ENCODE measurements at regions not wholly inside any gene's neighbourhood (a gene's known extent, or its start where the extent isn't known, plus 50 kb on each side); places are given as distances from the start of the nearest gene placed in this dataset.

DNA sequence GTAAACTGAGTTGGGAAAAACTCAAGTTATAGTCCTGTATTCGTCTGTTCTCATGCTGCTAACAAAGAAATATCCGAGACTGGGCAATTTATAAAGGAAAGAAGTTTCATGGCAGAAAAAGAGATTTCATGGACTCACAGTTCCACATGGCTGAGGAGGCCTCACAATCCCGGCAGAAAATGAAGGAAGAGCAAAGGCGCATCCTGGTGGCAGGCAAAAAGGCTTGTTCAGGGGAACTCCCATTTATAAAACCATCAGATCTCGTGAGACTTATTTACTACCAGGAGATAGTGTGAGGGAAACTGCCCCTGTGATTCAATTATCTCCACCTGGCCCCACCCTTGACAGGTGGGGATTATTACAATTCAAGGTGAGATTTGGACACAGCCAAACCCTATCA lies 292.6 kb upstream of the SYT1 start:
- no peak for TF ChIP-seq POLR2A (IDR thresholded peaks at IDR 0.05)
- TF ChIP-seq, protein P1, sequence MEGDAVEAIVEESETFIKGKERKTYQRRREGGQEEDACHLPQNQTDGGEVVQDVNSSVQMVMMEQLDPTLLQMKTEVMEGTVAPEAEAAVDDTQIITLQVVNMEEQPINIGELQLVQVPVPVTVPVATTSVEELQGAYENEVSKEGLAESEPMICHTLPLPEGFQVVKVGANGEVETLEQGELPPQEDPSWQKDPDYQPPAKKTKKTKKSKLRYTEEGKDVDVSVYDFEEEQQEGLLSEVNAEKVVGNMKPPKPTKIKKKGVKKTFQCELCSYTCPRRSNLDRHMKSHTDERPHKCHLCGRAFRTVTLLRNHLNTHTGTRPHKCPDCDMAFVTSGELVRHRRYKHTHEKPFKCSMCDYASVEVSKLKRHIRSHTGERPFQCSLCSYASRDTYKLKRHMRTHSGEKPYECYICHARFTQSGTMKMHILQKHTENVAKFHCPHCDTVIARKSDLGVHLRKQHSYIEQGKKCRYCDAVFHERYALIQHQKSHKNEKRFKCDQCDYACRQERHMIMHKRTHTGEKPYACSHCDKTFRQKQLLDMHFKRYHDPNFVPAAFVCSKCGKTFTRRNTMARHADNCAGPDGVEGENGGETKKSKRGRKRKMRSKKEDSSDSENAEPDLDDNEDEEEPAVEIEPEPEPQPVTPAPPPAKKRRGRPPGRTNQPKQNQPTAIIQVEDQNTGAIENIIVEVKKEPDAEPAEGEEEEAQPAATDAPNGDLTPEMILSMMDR (IDR thresholded peaks at IDR 0.05) = peak in 1 of 6 experiments; percentile 25

Measured in thyroid gland (tissue), 4 donors.